NCI-H2081 (cell line): ENCODE measurements at regions not wholly inside any gene's neighbourhood (a gene's known extent, or its start where the extent isn't known, plus 50 kb on each side); places are given as distances from the start of the nearest gene placed in this dataset.

Source experiments
- DNase-seq, 2 experiments: peaks; one replicate each; lab custom pipeline; 2025; lab: John Stamatoyannopoulos, UW

- peak; percentile 49 to 56 for DNase-seq
These were observed 194.2 kb upstream of the PKDCC start for GRCh38 chr2:41853427-41854191.

DNA sequence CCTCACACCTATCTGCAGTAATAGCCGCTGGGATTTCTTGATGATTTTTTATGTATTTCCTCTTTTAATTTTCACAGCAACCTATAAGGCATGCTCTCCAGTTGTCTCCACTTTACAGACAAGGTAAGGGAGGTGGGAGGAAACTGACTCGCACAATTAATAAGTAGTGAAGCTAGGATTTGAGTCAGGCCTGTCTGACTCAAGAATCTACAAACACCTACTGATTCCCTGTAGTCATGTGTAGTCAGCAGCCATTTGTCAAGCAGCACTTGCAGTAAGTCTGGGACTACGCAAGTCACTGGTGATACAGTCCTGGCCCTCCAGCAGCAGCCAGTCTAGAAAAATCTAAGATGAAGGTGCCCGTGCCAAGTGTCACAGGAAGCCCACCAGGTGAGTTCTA is 193.6 kb upstream of the PKDCC start:
- DNase-seq, result no peak

DNA sequence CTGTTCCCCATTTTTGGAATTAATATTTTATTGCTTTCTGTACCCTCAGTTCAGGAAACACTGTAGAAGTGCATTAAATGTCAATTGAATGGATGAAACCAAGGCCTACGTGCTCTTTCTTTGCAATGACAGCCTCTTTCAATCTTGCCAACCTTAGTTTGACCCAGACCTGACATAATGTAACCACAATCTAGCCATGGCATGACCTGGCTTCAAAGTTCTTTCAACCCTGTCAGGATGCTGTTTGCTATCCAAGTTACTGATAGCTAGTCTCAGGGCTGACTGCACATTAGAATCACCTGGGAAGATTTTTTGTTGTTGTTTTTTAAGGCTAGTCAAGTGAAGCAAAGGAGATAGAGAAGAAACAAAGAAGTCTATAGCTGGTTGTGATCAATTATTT is 190.9 kb upstream of the PKDCC start:
- DNase-seq, result no peak

DNA sequence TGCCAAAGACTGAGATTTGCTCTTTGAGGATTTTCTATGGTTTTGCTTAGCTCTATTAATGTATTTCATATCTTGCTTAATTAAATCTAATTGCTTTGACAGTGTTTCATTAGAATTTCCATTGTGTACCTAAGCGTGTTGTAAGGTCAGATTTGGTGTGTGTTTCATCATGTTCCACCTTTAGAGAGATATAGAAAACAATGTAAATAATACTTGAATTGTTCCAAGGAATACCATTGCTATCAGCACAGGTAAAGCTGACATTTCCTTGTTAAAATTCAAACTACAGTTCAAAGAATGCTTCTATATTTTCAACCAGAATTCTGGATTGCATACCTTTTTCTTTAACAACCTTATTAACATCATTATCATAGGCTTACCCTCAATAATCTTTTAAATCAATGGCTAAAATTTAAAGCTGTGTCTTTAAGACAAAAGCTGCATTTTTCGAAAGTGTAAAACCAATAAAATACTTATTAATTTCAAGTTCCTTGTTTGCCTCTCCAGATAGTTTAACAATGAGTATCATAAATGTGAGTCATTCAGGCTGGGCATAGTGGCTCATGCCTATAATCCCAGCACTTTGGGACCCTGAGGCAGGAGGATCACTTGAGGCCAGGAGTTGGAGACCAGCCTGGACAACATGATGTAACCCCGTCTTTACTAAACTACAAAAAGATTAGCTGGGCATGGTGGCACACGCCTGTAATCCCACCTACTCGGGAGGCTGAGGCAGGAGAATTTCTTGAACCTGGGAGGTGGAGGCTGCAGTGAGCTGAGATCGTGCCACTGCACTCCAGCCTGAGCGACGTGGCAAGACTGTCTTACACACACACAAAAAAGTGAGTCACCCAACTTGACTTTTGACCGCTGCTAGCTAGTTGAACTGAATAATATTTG is 188.0 kb upstream of the PKDCC start:
- no peak for DNase-seq

GRCh38 chr2:41863062-41863461 is 184.8 kb upstream of the PKDCC start:
- DNase-seq, result no peak

GRCh38 chr2:41865263-41865662 is 182.6 kb upstream of the PKDCC start:
- no peak for DNase-seq

- no peak for DNase-seq
These were observed 180.3 kb upstream of the PKDCC start for GRCh38 chr2:41867553-41867952.

- peak; percentile 38 to 49 for DNase-seq
These were observed 178.1 kb upstream of the PKDCC start for GRCh38 chr2:41869542-41870264.

DNA sequence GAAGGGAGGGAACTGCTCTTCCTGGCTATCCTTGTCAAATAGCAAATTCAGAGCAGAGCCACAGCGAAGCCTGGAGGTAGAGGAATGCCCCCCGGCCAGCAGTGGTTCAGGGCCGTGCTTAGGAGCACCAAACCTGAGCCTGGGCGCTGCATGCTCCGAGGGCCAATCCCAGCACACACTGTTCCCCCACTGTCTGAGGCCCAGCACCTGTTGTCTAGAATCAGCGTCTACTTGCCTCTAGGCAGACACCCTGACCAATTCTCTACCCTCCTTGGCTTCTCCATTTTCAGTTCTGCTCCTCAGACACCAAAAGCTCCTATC is 177.6 kb upstream of the PKDCC start:
- DNase-seq, result no peak

GRCh38 chr2:41871080-41871479 is 176.7 kb upstream of the PKDCC start:
- no peak for DNase-seq

DNA sequence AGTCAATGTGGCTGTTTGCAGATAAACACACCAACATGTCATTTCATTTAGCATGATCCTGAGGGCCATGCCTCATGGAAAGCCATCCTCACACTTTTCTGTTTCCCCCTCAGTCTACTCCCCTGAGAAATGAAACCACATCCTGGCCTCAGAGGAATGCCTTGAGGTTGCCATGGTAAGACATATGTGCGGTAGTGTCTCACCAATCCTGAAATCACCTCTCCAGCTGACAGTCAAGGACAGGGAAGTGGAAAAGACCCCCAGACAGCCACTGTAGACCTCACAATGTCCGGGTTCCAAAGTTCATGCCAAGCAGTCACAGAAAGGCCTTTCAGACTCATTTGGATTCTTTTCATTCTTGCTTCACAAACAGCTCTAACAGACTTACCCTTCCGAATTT is 175.2 kb upstream of the PKDCC start:
- no peak for DNase-seq

DNA sequence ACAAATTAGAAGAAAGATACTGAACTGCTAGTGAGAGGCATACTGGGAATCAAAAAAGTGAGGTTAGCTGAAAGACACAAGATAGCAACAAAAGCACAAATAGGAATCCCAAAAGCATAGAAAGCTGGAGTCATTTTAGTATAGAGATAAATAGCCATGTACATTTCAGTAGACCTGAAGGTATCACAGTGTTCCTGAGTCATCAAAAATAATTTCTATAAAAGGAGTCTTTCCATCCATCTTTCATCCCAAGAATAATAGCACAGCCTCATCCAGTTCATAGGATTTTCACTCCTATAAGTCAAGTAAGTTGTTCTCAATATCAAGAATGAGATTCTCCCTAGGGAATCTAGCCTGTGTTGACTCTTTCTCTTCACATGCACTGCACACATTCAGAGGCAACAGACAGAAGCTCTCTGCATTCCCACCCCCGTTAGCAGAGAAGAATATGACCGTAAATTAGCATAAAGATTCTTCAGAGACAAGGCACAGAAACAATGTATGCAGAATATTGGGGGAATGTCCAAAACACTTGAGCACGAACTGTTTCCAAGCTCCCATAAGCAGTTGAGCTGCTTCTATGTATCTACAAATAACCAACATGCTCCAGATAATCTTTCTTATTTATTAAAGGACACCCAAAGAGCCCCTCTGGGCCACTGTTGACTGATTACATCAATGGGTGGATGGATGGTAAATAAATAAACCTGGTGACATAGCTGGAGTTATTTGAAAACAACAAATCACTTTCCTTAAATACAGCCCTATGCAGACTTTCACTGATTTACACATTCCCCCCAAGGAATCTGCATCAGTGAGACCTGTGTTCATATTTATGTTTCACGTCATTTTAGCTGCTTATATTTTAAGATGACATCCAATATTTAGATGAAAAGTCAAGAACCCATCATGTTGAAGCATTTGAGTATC is 174.5 kb upstream of the PKDCC start:
- no peak for DNase-seq

DNA sequence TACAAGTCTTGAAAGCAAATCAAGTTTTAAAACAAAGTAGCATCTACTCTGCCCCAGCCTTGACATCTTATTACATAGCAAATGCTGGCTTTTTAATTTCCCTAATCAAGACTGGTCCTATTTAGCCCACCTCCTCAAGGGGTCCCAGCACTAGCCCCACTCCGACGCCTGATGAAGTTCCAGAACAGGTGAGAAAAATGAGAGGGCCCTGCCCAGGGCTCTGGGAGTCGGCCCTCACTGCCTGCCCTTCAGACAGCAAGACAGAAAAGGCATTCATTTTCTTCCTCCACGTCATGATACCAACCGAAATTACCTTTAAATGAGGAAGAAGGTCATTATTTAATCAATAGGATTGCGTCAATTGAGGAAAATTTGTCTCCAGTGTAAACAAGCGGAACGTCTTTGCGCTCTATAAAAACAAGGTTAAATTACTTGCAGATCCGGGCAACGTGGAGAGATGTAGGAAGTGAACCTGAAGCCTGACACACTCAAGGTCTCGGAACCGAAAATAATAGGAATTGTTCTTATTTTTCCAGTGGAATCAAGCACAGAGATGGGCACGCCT is 170.6 kb upstream of the PKDCC start:
- no peak for DNase-seq

GRCh38 chr2:41878056-41878455 is 169.8 kb upstream of the PKDCC start:
- no peak for DNase-seq

DNA sequence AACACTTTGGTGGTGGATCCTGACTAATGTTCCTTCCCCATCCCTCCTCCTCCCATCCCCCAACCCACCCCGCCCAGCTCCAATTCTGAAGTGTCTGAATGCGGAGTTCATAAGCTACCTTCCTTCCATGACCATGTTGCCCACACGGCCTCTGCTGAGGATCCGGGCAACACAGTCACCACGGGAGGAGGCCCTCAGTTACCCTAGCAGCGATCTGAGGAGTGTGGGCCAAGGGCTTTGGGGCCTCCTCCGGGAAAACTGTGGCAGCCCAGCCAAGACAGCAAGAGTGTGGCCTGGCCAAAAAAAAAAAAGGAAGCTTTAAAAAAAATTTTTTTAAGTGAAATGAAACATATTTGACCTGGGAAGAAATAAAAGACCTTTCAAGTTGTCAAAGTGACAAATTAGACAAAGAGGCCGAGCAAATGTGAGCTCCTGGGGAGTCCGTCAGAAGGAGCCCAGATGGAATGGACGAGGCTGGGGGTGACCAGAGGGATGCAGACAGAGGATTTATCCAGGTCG is 169.0 kb upstream of the PKDCC start:
- DNase-seq, result no peak

GRCh38 chr2:41879235-41879916 is 168.4 kb upstream of the PKDCC start:
- peak in 1 of 2 experiments; percentile 33 for DNase-seq

GRCh38 chr2:41880561-41881243 is 167.1 kb upstream of the PKDCC start:
- no peak for DNase-seq

GRCh38 chr2:41881249-41881648 is 166.6 kb upstream of the PKDCC start:
- no peak for DNase-seq

- DNase-seq, result no peak
These were observed 163.1 kb upstream of the PKDCC start for GRCh38 chr2:41884718-41885117.

- DNase-seq, result no peak
These were observed 161.6 kb upstream of the PKDCC start for GRCh38 chr2:41886145-41886664.
